ENCODE measurements at regions not wholly inside any gene's neighbourhood (a gene's known extent, or its start where the extent isn't known, plus 50 kb on each side); places are given as distances from the start of the nearest gene placed in this dataset.
A peak's percentile ranks its signal among the peaks of the same experiment; 100 is the strongest.

DNA sequence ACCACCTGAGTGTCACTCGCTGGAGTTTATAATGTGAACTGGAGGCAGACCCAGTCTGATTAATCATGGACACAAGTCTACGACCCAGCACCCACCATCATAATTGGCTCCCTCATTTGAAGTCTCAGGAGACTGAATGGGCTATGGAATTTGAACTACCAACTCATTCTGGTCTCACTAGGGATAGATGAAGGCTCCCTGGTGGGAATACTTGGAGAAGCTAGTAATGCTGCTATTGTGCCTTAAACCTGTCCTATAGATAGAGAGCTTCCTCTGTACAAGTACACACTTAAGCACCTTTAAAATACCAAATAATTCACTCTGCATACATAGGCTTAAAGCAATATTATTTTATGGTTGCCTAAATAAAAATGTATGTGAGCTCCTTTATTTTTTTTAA, 90.8 kb upstream of the SMARCAD1 start:
- ChIA-PET CTCF (no interaction called here), POLR2A (no interaction called here)
- DNase-seq (ENCODE audit: low read depth) = no peak
- Histone ChIP-seq H3K27me3 (ENCODE audit: control insufficient read depth, insufficient read depth, low read length) (no peaks in the 10 kb centered on the region), H3K36me3 (ENCODE audit: control insufficient read depth, insufficient read depth, low read length) (no peaks in the 10 kb centered on the region), H3K4me3 (ENCODE audit: low read depth, low read length) (no peak overlapping the region)
- no peak for TF ChIP-seq CTCF (IDR thresholded peaks at IDR 0.05; ENCODE audit: insufficient read depth, low read depth, low read length)

GRCh38 chr4:94126669-94127068, 81.0 kb upstream of the SMARCAD1 start:
- POLR2A ChIA-PET = no interaction called here
- H3K27me3 ChIP-seq (ENCODE audit: control insufficient read depth, insufficient read depth, low read length) = no peaks in the 10 kb centered on the region
- CTCF ChIA-PET = no interaction called here
- no peak overlapping the region for H3K4me3 ChIP-seq (ENCODE audit: low read depth, low read length)
- no peak for DNase-seq (ENCODE audit: low read depth)
- no peak for TF ChIP-seq CTCF (IDR thresholded peaks at IDR 0.05; ENCODE audit: insufficient read depth, low read depth, low read length)
- no peaks in the 10 kb centered on the region for H3K36me3 ChIP-seq (ENCODE audit: control insufficient read depth, insufficient read depth, low read length)

DNA sequence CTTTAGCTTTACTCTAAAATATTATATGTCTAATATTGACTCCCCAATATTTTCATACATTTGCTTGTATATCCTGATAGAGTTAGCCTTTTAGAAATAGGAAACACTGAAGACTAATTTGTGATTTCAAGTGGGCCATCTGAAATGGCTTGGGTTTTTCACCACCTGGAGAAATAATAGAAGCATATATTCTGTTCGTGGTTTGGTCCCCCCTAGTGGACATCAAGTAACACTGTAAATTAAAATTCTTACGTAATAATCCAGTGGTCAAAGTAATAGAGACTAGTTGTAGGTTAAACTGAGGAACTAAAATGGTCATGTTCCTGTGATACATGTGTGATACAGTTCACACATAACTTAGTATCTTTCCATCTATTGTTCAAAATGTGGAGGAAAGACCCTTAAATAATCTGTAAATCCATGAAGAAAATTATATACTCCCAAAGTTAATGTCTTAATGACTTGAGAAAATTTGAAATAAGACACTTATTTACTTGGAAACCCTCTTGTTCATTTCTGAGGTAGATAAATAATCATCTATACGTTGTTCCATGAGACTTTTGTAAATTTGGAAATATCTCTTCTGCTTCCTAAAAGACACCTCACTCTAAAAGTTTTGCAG, 79.8 kb upstream of the SMARCAD1 start:
- POLR2A ChIA-PET = no interaction called here
- no peaks in the 10 kb centered on the region for H3K27me3 ChIP-seq (ENCODE audit: control insufficient read depth, insufficient read depth, low read length)
- DNase-seq (ENCODE audit: low read depth) = no peak
- TF ChIP-seq CTCF (IDR thresholded peaks at IDR 0.05; ENCODE audit: insufficient read depth, low read depth, low read length) = peak; percentile 63
- H3K4me3 ChIP-seq (ENCODE audit: low read depth, low read length) = no peak overlapping the region
- H3K36me3 ChIP-seq (ENCODE audit: control insufficient read depth, insufficient read depth, low read length) = no peaks in the 10 kb centered on the region
- CTCF ChIA-PET = interaction anchor here (0.6 to 3.2 kb wide), 2 partner anchors 12 to 337 kb away, joined by 3 to 14 read pairs; no protein-coding TSS in a partner anchor

GRCh38 chr4:94131212-94131611, 76.5 kb upstream of the SMARCAD1 start:
- no peak for TF ChIP-seq CTCF (IDR thresholded peaks at IDR 0.05; ENCODE audit: insufficient read depth, low read depth, low read length)
- POLR2A ChIA-PET = no interaction called here
- CTCF ChIA-PET = no interaction called here

DNA sequence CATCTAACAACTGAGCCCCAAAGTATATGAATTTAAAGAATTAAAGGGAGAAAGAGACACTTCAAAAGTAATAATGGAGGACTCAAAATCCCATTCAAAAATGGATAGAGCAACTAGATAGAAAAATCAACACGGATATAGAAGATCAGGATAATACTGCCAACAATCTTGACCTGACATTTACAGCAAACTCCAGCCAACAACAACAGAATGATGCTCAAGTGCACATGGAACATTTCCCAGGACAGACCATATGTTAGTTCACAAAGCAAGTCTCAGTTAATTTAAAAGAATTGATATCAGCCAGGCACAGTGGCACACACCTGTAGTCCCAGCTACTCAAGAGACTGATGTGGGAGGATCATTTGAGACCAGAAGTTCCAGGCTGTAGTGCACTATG, 72.0 kb upstream of the SMARCAD1 start:
- Histone ChIP-seq H3K36me3 (ENCODE audit: control insufficient read depth, insufficient read depth, low read length) (no peaks in the 10 kb centered on the region), H3K4me3 (ENCODE audit: low read depth, low read length) (no peak overlapping the region), H3K27me3 (ENCODE audit: control insufficient read depth, insufficient read depth, low read length) (no peaks in the 10 kb centered on the region)
- no peak for TF ChIP-seq CTCF (IDR thresholded peaks at IDR 0.05; ENCODE audit: insufficient read depth, low read depth, low read length)
- POLR2A ChIA-PET = no interaction called here
- DNase-seq (ENCODE audit: low read depth) = no peak
- CTCF ChIA-PET = interaction anchor here (0.6 kb wide), 1 partner anchor 809 kb away, joined by 3 read pairs; no protein-coding TSS in a partner anchor

More at GRCh38 chr4:94131212-94131611, 76.5 kb upstream of the SMARCAD1 start:
- no peaks in the 10 kb centered on the region for H3K27me3 ChIP-seq (ENCODE audit: control insufficient read depth, insufficient read depth, low read length)
- DNase-seq (ENCODE audit: low read depth) = no peak
- no peak overlapping the region for H3K4me3 ChIP-seq (ENCODE audit: low read depth, low read length)
- no peaks in the 10 kb centered on the region for H3K36me3 ChIP-seq (ENCODE audit: control insufficient read depth, insufficient read depth, low read length)
